ENCODE measurements at regions not wholly inside any gene's neighbourhood (a gene's known extent, or its start where the extent isn't known, plus 50 kb on each side); places are given as distances from the start of the nearest gene placed in this dataset.
A peak's percentile ranks its signal among the peaks of the same experiment; 100 is the strongest.
"Not testable (repeated sequence)": the region's sequence is repeated elsewhere in the genome, so short reads cannot be mapped to it uniquely, and the experiment has no call there.

DNA sequence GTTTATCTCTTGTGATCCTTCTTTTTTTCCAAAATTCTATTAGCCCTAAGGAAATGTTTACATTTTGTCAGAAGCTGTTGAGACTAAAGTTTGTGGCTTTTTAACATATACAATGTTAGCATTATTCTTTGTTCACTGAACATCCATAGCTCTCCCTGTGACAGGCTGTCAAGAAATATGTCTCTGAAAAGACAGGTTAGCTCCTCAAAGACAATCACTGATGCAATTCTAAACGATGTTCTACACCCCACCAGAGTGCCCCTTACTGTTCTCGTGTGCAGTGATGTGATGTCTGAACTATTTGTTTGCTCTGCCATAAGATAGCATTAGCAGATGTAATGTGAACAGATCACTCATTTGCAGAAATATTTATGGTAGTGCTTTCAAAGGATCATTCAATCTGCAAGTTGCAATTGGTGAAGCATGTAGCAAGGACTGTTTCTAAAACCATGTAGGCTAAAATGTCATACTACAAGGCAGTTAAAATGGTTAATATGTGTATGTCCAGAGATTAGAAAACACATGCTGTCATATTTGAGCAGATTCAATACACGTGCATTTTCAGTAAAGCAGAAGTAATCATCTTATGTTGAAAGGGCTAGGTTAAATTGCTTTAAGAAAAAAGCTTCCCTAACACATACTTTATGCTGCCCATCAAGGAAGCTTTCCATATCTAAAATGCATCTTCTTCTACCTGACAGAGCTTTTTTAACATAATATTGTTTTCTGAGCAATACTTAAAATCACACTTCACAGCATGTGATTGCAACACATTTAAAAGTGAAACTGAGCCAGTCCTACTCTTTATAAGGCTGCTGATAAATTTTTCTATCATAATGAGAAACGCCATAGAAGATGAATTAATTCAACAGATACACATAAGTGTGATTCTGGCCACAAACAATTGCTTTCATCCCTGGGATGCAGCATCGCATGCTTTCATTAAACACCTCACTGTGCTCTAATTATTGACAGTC is 285.7 kb upstream of the UBE2E3 start:
- Mint-ChIP-seq H3K4me1 (no peaks in the 10 kb centered on the region), H3K27me3 (no peaks in the 10 kb centered on the region), H3K9me3 (no peaks in the 10 kb centered on the region), H3K36me3 (no peaks in the 10 kb centered on the region), H3K4me3 (no peak overlapping the region), H3K27ac (no peak overlapping the region)
- DNase-seq, result no peak
- no peak for ATAC-seq (ENCODE audit: low read depth in 2 of 2)

DNA sequence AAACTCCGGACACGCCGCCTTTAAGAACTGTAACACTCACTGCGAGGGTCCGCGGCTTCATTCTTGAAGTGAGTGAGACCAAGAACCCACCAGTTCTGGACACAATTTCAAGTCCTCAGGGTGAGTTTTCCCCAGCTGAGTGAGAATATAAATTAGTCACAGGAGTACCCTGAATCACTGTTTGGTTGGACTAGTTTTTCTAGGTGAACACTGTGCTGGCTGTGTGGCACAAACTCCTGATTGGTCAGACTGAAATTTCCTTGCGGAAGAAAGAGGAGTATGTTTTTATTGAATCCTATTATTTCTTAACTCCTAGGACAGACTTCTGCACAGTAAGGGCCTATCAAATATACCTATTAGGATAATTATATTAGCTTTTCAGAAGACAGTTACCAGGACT is 288.1 kb upstream of the UBE2E3 start:
- DNase-seq, result no peak
- H3K27ac Mint-ChIP-seq, result no peak overlapping the region
- H3K36me3 Mint-ChIP-seq, result no peaks in the 10 kb centered on the region
- no peak for ATAC-seq (ENCODE audit: low read depth in 2 of 2)
- H3K9me3 Mint-ChIP-seq, result no peaks in the 10 kb centered on the region
- no peaks in the 10 kb centered on the region for H3K4me1 Mint-ChIP-seq
- H3K4me3 Mint-ChIP-seq, result no peak overlapping the region
- no peaks in the 10 kb centered on the region for H3K27me3 Mint-ChIP-seq

DNA sequence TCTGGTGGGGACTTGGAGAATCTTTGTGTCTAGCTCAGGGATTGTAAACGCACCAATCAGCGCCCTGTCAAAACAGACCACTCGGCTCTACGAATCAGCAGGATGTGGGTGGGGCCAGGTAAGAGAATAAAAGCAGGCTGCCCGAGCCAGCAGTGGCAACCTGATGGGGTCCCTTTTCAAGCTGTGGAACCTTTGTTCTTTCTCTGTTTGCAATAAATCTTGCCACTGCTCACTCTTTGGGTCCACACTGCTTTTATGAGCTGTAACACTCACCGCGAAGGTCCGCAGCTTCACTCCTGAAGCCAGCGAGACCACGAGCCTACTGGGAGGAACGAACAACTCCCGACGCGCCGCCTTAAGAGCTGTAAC is 288.6 kb upstream of the UBE2E3 start:
- not testable (repeated sequence) for H3K27me3 Mint-ChIP-seq; DNase-seq; H3K36me3 Mint-ChIP-seq; H3K4me1 Mint-ChIP-seq; H3K27ac Mint-ChIP-seq; ATAC-seq (ENCODE audit: low read depth in 2 of 2); H3K9me3 Mint-ChIP-seq; H3K4me3 Mint-ChIP-seq

GRCh38 chr2:180691186-180691854 is 289.1 kb upstream of the UBE2E3 start:
- H3K4me3 Mint-ChIP-seq; DNase-seq; H3K4me1 Mint-ChIP-seq; H3K27me3 Mint-ChIP-seq; H3K36me3 Mint-ChIP-seq; ATAC-seq (ENCODE audit: low read depth in 2 of 2); H3K9me3 Mint-ChIP-seq; H3K27ac Mint-ChIP-seq: not testable (repeated sequence)

GRCh38 chr2:180690611-180691010 is 289.8 kb upstream of the UBE2E3 start:
- H3K27ac Mint-ChIP-seq, result no peak overlapping the region
- H3K4me3 Mint-ChIP-seq, result no peak overlapping the region
- no peaks in the 10 kb centered on the region for H3K9me3 Mint-ChIP-seq
- ATAC-seq (ENCODE audit: low read depth in 2 of 2), result no peak
- no peaks in the 10 kb centered on the region for H3K4me1 Mint-ChIP-seq
- no peaks in the 10 kb centered on the region for H3K36me3 Mint-ChIP-seq
- DNase-seq, result no peak
- no peaks in the 10 kb centered on the region for H3K27me3 Mint-ChIP-seq

DNA sequence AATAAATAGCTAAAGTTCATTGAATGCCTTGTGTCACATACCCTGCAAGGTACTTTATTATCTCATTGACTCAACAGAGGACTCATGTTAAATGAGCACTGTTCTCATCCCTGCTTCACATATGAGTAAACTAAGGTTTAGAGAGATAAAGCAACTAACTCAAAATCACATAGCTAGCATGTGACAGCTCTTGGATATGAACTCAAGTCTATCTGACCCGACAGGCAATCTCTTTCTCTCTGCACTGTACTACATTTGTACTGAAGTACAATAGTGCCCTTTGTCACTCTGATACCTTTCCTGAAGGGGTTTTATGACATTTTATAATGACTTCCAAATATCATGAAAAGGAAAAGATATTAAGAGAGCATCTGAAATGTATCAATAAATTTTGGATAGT is 297.5 kb upstream of the UBE2E3 start:
- DNase-seq, result no peak
- ATAC-seq (ENCODE audit: low read depth in 2 of 2), result no peak
- Mint-ChIP-seq H3K36me3 (no peaks in the 10 kb centered on the region), H3K27me3 (peaks cover 6 to 8% (median 6%) of the 10 kb centered on the region in 3 donors), H3K9me3 (no peaks in the 10 kb centered on the region), H3K27ac (no peak overlapping the region), H3K4me1 (no peaks in the 10 kb centered on the region), H3K4me3 (no peak overlapping the region)

DNA sequence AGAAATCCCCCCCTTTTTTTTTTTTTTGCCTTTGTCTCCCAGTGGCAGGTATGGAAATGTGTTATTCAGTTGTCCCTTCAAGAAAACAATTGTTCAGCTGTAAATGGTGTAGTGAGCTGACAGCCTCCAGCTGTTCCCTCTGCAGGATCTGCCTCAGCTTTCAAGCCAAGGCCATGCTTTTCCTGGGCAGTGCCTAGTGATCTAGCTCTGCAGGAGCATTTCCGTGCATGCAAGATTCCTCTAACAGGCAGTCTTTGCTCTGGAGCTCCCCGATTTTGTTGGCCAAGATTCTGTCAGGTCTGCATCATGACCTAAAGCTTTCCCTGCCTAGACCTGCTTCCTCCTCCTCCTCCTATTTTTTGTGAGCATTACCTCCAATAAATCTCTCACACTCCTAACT is 300.7 kb upstream of the UBE2E3 start:
- DNase-seq, result no peak
- Mint-ChIP-seq H3K4me1 (no peaks in the 10 kb centered on the region), H3K4me3 (no peak overlapping the region), H3K36me3 (no peaks in the 10 kb centered on the region), H3K27me3 (peaks cover 6 to 8% (median 6%) of the 10 kb centered on the region in 3 donors), H3K9me3 (no peaks in the 10 kb centered on the region), H3K27ac (no peak overlapping the region)
- no peak for ATAC-seq (ENCODE audit: low read depth in 2 of 2)

- Mint-ChIP-seq H3K27ac (no peak overlapping the region), H3K36me3 (no peaks in the 10 kb centered on the region), H3K9me3 (no peaks in the 10 kb centered on the region), H3K4me1 (no peaks in the 10 kb centered on the region), H3K4me3 (no peak overlapping the region), H3K27me3 (peaks cover 6 to 8% (median 6%) of the 10 kb centered on the region in 3 donors)
- ATAC-seq (ENCODE audit: low read depth in 2 of 2) (no peak), DNase-seq (no peak)
Measured at GRCh38 chr2:180678625-180678972, 301.8 kb upstream of the UBE2E3 start.

DNA sequence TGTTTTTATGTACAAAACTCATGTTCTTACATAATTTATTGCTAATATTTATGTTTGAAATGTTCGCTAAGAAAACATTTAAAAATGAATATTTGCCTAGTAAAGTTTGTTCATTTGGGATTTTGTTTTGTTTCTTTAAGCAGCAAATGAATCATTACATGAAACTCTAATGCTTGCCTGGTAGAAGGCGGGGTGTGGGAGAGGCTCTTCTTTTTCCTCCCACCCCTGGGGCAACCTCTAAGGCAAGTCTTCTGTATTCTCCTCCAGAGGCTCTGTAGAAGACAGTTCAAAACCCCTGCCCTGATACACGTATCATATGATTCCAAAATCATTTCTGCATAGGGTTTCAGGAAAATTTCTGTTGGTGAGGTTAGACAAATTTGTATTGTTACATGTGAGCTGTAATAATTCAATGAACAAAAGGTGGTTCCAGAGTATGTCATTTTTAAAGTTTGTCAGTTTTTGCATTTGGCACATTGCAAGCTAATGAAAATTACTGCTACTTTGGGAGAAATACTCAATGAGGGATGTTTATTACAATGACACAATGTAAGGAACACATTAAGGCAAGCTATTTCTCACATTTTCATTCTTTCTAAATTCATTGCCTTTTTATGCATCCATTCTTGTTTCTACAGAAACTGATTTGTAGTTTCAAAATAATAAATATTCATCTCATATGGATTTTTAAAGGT is 302.3 kb upstream of the UBE2E3 start:
- Mint-ChIP-seq H3K36me3 (no peaks in the 10 kb centered on the region), H3K27ac (no peak overlapping the region), H3K9me3 (no peaks in the 10 kb centered on the region), H3K27me3 (peaks cover 6 to 8% (median 6%) of the 10 kb centered on the region in 3 donors), H3K4me1 (no peaks in the 10 kb centered on the region), H3K4me3 (no peak overlapping the region)
- ATAC-seq (ENCODE audit: low read depth in 2 of 2) (no peak), DNase-seq (no peak)

- H3K4me3 Mint-ChIP-seq, result no peak overlapping the region
- H3K4me1 Mint-ChIP-seq, result no peaks in the 10 kb centered on the region
- no peak for DNase-seq
- H3K27ac Mint-ChIP-seq, result no peak overlapping the region
- no peaks in the 10 kb centered on the region for H3K36me3 Mint-ChIP-seq
- peaks cover 6 to 8% (median 6%) of the 10 kb centered on the region in 3 donors for H3K27me3 Mint-ChIP-seq
- no peaks in the 10 kb centered on the region for H3K9me3 Mint-ChIP-seq
- no peak for ATAC-seq (ENCODE audit: low read depth in 2 of 2)
Measured at GRCh38 chr2:180677200-180677599, 303.2 kb upstream of the UBE2E3 start.

GRCh38 chr2:180676520-180677025 is 303.8 kb upstream of the UBE2E3 start:
- ATAC-seq (ENCODE audit: low read depth in 2 of 2) (no peak), DNase-seq (no peak)
- H3K4me1 Mint-ChIP-seq, result no peaks in the 10 kb centered on the region
- no peak overlapping the region for H3K27ac Mint-ChIP-seq
- H3K9me3 Mint-ChIP-seq, result no peaks in the 10 kb centered on the region
- H3K27me3 Mint-ChIP-seq, result peaks cover under 1 to 8% (median 6%) of the 10 kb centered on the region in 3 donors
- no peak overlapping the region for H3K4me3 Mint-ChIP-seq
- H3K36me3 Mint-ChIP-seq, result no peaks in the 10 kb centered on the region

DNA sequence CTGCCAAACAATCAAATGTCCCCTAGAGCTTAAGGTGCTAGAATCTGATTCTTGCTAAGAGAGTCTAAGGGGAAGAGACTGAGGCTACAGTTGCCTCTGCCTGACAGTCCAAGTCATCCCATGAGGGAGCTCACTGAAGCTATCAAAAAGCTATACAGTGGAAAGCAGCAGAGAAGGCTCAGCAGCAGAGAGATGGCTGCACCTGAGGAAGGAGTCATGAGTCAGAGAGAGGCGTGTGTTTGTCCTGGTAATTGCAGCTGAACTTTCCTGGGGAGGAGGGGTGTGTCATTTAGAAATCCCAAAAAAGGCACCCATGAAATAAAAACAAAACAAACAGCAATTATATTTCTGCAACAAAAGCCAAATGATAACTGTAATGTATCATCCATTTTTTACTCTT is 305.2 kb upstream of the UBE2E3 start:
- Mint-ChIP-seq H3K27me3 (peaks cover 0 to 7% (median 6%) of the 10 kb centered on the region in 3 donors), H3K4me1 (no peaks in the 10 kb centered on the region), H3K27ac (peak overlapping the region in 1 of 6 donors; percentile 13), H3K36me3 (no peaks in the 10 kb centered on the region), H3K9me3 (no peaks in the 10 kb centered on the region), H3K4me3 (no peak overlapping the region)
- no peak for ATAC-seq (ENCODE audit: low read depth in 2 of 2)
- DNase-seq, result no peak

GRCh38 chr2:180672377-180672776 is 308.0 kb upstream of the UBE2E3 start:
- Mint-ChIP-seq H3K36me3 (no peaks in the 10 kb centered on the region), H3K27me3 (peaks cover 0 to 5% (median 0%) of the 10 kb centered on the region in 3 donors), H3K4me3 (no peak overlapping the region), H3K27ac (no peak overlapping the region), H3K9me3 (no peaks in the 10 kb centered on the region), H3K4me1 (no peaks in the 10 kb centered on the region)
- ATAC-seq (ENCODE audit: low read depth in 2 of 2) (no peak), DNase-seq (no peak)
